GM18511 (cell line): ENCODE measurements at regions not wholly inside any gene's neighbourhood (a gene's known extent, or its start where the extent isn't known, plus 50 kb on each side); places are given as distances from the start of the nearest gene placed in this dataset.
"Not testable (repeated sequence)": the region's sequence is repeated elsewhere in the genome, so short reads cannot be mapped to it uniquely, and the experiment has no call there.

ENCODE experiments used
- ATAC-seq: cut with Tn5 transposase; IDR thresholded peaks from one replicate; pipeline ENCODE4 v1.9.1; 2021; ENCODE audit warnings: mild to moderate bottlenecking, moderate library complexity; ENCODE audit not compliant: unreplicated experiment

GRCh38 chr2:136715146-136715545 is 50.2 kb upstream of the THSD7B start:
- ATAC-seq = no peak

DNA sequence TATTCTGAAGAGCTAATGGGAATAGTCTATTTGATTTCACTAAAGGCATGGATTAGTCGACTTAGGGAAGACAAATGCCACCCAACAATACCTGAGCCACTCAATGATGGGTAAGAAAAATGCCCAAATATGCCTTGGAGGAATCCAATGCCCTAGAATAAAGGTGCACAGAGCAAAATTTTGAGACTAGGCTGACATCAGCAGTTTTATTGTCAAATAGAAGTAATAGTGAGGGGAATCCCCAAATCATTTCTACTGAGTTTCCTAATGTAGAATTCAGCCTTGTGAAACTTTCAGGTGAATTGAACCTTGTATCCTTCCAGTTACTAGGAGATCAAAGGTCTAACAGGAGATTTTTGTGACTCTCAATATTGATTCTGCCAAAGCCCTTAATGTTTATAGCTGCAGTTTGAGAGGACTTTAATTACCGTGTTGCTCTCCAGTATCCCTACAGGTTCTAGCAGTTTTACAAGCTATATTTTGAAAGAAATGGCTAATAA is 50.8 kb upstream of the THSD7B start:
- ATAC-seq = no peak

- no peak for ATAC-seq
Measured at GRCh38 chr2:136713739-136714138, 51.6 kb upstream of the THSD7B start.

DNA sequence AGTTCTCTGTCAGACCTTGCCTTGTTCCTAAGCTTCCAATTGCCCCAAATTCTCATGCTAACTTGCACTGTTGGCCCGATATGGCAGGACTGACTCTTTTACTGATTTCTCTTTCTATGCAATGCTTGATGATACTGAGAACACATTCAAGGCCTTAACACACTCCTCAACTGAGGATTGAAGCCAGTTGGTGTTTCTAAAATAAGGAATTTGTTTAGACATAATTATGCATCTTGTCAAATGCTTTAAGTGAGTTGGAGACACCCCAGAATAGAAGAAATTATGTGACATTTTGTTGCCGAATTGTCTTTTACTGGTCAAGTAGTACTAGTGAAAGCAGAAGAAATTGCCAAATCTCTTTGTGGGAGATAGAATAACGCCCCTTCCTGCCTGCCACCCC is 60.0 kb upstream of the THSD7B start:
- no peak for ATAC-seq

DNA sequence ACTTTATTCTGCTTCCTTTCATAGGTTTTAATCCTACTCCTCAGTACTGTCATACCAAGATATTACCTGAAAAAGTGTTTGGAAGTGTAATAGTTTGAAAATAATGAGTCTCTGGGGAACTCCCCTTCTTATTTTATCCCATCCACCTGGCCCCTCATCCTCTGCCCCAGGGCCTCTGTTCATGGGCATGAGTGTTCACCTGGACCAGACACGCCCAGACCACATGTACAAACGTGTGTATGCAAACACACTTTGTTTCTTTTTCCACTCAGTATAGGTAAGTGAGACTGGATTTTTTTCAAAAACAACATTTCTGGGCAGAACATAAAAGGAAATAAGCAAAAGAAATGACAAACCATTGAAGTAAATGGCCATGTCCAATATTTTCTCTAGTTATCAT is 62.1 kb upstream of the THSD7B start:
- ATAC-seq = no peak

DNA sequence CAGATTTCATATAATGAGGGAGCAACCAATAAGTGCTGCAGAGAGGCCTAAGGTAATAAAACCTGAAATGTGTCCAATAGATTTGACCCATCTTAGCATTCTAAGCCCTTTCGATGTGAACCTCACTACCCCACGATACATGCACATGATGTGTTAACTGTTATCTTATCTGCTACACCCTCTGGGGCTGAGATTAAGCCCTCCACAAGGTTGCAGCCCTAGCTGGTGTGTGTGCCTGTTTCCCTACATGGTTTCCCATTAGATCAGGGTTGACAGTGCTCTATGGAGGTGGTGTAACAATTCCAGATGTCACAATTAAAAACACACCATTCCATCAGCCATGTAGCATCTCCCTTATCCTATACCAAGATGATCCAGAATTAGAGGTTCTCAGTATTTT is 68.9 kb upstream of the THSD7B start:
- ATAC-seq = no peak

DNA sequence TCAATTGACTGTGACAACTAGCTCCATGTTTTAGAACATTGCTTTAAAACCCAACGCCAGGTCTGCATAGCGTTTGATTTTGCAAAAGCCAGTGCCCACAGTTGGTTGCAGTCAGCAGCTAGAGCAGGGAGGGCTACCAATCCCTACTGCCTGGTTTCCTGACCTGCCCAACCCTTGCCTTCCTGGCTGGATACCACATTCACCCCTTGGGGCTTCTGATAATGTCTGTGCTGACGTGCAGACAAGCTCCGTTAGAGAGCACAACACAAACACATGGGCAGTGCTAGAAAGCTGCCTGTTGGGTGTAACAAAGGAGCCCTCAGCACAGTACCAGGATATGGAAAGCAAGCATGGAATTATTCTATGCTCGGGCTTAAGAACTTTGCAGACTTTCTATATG is 71.4 kb upstream of the THSD7B start:
- ATAC-seq = no peak

- ATAC-seq = not testable (repeated sequence)
Measured at GRCh38 chr2:136680079-136680478, 85.3 kb upstream of the THSD7B start.

DNA sequence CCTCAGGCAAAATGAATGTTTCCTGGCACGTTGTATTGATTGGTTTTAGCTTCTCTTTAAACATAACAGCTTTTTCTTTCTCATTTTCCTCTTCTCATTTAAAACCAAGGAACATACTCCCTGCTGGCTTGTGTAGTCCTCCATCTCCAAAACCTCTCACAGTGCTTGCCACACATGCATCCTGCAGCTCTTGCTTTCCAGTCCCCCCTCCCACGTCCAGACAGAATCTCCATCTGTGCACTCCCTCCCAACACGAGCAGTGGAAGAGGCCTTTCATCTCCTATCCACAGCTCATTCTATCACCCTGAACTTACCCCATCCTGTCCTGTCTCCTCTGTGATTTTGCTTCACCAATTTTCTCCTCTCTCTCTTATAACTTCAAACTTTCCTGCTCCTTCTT is 99.6 kb upstream of the THSD7B start:
- no peak for ATAC-seq

GRCh38 chr2:136664713-136665405 is 100.5 kb upstream of the THSD7B start:
- no peak for ATAC-seq

DNA sequence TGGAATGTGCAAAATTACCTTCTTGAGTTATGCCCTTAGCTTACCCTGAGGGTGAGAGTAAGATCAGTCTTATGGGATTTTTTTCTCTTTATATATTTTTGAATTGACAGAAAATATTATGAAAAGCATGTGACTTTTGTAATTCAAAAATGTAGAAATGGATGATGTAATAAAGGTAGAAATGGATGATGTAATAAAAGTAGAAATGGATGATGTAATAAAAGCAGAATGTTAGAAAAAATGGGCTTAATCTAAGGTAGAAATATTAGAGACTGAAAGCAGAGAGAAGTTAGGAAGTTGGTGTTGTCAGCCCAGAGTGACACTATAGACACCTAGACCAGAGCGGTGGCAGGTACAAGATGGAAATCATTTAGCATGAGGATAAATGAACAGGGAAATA is 107.1 kb upstream of the THSD7B start:
- ATAC-seq = no peak

- no peak for ATAC-seq
Measured at GRCh38 chr2:136653861-136654260, 111.5 kb upstream of the THSD7B start.

DNA sequence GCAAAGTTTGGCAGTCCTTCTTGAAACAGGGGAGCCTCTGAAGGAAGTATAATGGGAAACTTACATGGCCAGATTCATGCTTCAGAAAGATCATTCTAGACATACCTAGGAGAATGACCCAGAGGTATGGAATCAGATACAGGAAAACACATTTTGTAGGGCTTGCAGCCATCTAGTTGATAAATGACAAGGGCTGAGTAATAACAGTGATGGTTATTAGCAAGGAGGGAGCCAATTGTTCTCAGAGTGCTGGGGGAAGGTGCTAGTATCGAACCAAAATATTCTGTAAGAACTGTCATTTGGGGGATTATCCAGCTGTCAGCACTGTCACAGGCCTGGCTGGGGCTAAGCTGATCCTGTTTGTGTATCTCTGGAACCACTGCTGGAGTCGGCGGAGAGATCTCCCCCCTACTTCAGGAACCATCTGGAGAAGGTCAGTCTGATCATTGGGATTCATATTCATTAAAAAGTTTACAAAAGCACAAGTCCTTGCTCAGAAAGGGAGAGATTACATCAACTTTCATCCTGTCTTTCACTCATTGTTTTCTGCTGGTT is 113.8 kb upstream of the THSD7B start:
- ATAC-seq = no peak

- ATAC-seq = no peak
Measured at GRCh38 chr2:136647039-136647438, 118.3 kb upstream of the THSD7B start.

DNA sequence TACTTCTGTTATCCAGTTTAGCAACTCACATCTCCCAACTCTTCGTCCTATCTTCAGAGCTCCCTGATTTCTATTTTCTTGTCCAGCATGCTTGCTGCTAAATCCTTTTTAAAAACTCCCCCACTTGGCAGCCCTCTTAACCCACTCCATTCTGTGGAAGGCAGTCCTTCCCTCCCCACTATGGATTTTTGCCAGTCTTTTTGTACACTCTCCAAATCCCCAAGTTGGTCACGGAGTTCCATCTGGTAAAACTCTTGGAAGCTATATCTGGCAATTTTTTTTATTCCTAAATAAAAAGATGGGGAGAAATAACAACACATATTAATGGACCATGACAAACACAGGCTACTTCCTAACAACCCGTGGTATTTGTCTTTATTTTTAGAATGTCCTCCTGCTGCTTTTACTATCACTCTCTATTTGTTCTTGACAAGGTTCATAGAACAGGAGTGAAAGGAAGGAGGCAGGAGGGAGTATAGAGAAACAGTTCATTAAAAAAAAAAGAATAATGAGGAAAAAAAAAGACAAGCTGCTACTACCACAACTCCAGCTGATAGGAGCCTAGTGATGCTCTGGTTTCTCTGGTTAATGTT is 120.0 kb upstream of the THSD7B start:
- ATAC-seq = no peak

DNA sequence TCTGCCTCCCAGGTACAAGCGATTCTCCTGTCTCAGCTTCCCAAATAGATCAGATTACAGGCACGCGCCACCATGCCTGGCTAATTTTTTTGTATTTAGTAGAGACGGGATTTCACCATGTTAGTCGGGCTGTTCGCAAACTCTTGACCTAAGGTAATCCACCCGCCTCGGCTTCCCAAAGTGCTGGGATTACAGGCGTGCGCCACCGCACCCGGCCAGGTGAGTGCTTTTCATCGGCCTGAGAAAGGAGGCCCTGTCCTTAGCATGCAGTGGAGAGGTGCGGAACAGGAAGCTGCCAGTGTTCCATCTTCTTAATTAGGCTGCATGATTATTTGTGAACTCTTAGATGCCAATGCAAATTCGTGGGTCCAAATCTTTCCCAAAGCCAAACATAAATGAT is 125.7 kb upstream of the THSD7B start:
- no peak for ATAC-seq

GRCh38 chr2:136638193-136638592 is 127.2 kb upstream of the THSD7B start:
- ATAC-seq = no peak

GRCh38 chr2:136637402-136637801 is 127.9 kb upstream of the THSD7B start:
- ATAC-seq = no peak

DNA sequence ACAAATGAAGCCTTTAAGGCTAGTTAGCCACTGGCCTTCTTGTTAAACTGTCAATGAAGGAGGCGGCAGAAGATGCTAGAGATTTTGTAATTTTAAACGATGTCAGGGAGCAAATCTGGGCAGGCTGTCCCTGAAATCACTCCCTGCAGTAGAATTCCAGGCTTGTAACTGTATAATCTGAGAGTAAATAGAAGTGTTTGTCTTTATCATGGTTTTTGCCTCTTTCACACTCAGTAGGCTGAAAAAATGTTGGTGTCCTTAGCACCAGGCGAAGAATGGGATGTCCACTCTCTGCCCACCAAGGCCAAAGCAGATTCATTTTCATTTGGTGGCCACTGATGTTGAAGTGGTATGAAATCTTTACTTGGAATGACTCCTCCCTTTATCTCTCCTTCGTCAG is 136.9 kb upstream of the THSD7B start:
- no peak for ATAC-seq

DNA sequence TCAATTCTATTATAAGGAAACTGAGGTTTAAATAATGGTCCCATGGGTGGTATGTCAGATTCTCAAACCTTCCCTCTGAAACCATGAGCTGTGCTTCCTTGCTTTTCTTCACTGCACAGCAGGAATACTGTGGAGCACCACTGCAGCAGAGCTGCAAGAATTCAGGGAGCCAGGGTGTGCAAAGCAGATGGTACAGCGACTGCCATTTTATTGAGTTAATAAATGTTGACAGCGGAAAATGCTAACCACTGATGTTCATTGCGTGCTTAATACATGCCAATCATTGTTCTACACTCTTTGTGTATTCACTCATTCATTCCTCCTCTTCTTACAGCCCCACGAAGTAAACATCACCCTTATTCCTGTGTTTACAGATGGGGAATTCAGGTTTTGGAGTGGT is 152.2 kb upstream of the THSD7B start:
- ATAC-seq = no peak

- ATAC-seq = no peak
Measured at GRCh38 chr2:136612079-136612478, 153.3 kb upstream of the THSD7B start.

- ATAC-seq = no peak
Measured at GRCh38 chr2:136611451-136611850, 153.9 kb upstream of the THSD7B start.
